ENCODE measurements at regions not wholly inside any gene's neighbourhood (a gene's known extent, or its start where the extent isn't known, plus 50 kb on each side); places are given as distances from the start of the nearest gene placed in this dataset.

DNA sequence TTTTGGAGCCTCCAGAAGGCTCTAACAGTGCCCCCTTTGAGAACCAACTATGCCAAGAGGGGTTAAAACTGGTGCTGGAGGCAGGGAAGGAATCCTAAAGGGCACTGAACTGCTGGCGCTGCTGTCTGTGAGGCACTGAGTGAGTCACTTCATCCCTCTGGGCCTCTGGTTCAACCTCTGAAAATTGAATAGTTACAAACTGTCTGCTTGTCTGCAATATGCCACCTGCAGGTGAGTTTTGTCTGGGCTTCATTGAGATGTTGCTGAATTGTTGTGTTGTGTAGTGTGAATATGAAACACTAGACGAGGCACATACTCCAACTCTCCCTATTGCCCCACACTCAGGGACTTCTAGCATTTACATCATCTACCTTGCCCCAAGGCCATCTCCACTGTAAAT lies 68.0 kb downstream of the GRIN2B start:
- no peak for FAIRE-seq
- WGBS (ENCODE audit: missing lambda C conversion rate): 20% methylated on average over 2 of the region's 2 CpGs
- POLR2A ChIA-PET: no interaction called here
- peak; percentile 75 to 78 for ATAC-seq
- CTCF ChIA-PET: interaction anchor here (0.9 to 1.5 kb wide), 4 partner anchors 24 to 658 kb away, joined by 3 to 4 read pairs (median 4); no protein-coding TSS in a partner anchor
- TF ChIP-seq, protein P1, sequence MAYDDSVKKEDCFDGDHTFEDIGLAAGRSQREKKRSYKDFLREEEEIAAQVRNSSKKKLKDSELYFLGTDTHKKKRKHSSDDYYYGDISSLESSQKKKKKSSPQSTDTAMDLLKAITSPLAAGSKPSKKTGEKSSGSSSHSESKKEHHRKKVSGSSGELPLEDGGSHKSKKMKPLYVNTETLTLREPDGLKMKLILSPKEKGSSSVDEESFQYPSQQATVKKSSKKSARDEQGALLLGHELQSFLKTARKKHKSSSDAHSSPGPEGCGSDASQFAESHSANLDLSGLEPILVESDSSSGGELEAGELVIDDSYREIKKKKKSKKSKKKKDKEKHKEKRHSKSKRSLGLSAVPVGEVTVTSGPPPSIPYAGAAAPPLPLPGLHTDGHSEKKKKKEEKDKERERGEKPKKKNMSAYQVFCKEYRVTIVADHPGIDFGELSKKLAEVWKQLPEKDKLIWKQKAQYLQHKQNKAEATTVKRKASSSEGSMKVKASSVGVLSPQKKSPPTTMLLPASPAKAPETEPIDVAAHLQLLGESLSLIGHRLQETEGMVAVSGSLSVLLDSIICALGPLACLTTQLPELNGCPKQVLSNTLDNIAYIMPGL (CRISPR knock-in tag; IDR thresholded peaks at IDR 0.05; ENCODE audit: borderline replicate concordance): no peak
- TF ChIP-seq FOSL2 (IDR thresholded peaks at IDR 0.05) (no peak), FOSL2 (CRISPR knock-in tag; IDR thresholded peaks at IDR 0.05) (peak; percentile 16; the same call in 1 of the 2 replicates), RAD21 (conservative IDR thresholded peaks at IDR 0.05 in 1 of 2, IDR thresholded peaks at IDR 0.05 in 1 of 2) (peak; percentile 25 to 30; a peak in 1 of 5 replicates), EHMT2 (IDR thresholded peaks at IDR 0.05; ENCODE audit: low read depth) (no peak), SMC3 (IDR thresholded peaks at IDR 0.05) (peak; percentile 29; the same call in 2 of the 3 replicates), HDAC2 (IDR thresholded peaks at IDR 0.05) (no peak)
- TF ChIP-seq, protein P2, sequence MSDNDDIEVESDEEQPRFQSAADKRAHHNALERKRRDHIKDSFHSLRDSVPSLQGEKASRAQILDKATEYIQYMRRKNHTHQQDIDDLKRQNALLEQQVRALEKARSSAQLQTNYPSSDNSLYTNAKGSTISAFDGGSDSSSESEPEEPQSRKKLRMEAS (IDR thresholded peaks at IDR 0.05): no peak
- TF ChIP-seq, protein P3, sequence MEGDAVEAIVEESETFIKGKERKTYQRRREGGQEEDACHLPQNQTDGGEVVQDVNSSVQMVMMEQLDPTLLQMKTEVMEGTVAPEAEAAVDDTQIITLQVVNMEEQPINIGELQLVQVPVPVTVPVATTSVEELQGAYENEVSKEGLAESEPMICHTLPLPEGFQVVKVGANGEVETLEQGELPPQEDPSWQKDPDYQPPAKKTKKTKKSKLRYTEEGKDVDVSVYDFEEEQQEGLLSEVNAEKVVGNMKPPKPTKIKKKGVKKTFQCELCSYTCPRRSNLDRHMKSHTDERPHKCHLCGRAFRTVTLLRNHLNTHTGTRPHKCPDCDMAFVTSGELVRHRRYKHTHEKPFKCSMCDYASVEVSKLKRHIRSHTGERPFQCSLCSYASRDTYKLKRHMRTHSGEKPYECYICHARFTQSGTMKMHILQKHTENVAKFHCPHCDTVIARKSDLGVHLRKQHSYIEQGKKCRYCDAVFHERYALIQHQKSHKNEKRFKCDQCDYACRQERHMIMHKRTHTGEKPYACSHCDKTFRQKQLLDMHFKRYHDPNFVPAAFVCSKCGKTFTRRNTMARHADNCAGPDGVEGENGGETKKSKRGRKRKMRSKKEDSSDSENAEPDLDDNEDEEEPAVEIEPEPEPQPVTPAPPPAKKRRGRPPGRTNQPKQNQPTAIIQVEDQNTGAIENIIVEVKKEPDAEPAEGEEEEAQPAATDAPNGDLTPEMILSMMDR (IDR thresholded peaks at IDR 0.05): peak; percentile 32; the same call in 2 of the 3 replicates
- H3K4me1 ChIP-seq: peaks cover 21% of the 10 kb centered on the region; the same call in 2 of the 3 replicates
- no peaks in the 10 kb centered on the region for H3K9me3 ChIP-seq
- peak overlapping the region; percentile 25; the same call in 2 of the 3 replicates for H3K4me2 ChIP-seq
- H3K4me3 ChIP-seq: no peak overlapping the region
- peak overlapping the region in 1 of 2 experiments; percentile 52; a peak in 4 of 6 replicates for H3K27ac ChIP-seq
- DNase-seq (ENCODE audit: low read depth in 1 of 2, low spot score in 1 of 2): peak in 1 of 2 experiments; percentile 50

DNA sequence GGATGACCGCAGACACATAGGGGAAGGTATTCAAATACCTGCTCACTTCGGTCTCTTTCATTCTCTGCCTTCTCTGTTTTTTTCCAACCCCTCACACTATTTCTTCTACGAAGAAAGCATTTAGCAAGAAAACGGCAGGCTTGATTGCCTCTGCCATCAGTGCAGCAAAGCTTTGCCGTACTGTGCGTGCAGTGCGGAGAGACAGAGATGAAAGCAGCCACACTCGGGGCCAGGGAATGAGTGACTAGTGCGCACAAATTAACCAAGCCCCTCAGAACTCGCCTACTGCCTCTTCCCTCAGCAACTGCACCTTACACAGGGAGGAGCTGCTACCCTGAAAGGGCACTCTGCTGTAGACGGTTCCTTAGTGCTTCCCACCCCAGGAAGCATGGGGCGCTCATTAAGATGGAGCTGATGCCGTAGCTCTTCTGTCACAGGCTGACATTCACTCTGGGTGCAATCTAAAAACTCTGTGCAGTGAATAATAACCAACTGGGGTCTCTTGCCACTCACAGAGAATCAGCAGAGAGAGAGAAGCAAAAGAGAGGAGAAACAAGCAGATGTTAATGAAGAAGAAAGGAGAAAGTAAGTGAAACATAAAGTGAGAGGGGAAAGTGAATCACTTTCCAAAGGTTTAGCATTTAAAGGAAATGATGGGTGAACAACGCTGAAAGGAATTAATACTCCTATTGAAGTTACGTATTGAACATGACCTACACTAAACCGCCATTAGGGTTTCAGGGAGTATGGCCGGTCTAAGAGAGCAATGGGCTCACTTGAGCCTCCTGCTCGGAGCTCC lies 69.4 kb downstream of the GRIN2B start:
- Histone ChIP-seq H3K27ac (no peak overlapping the region; a peak in 1 of 6 replicates), H3K9me3 (no peaks in the 10 kb centered on the region), H3K4me2 (no peak overlapping the region), H3K4me1 (peaks cover 21% of the 10 kb centered on the region; the same call in 2 of the 3 replicates), H3K4me3 (no peak overlapping the region)
- FAIRE-seq: no peak
- 87% methylated on average over 18 of the region's 18 CpGs for WGBS (ENCODE audit: missing lambda C conversion rate)
- no peak for DNase-seq (ENCODE audit: low read depth in 1 of 2, low spot score in 1 of 2)
- ChIA-PET POLR2A (no interaction called here), CTCF (interaction anchor here (0.8 to 1.5 kb wide), 2 partner anchors 23 to 52 kb away, joined by 3 read pairs; no protein-coding TSS in a partner anchor)
- ATAC-seq: no peak
- TF ChIP-seq, protein P4, sequence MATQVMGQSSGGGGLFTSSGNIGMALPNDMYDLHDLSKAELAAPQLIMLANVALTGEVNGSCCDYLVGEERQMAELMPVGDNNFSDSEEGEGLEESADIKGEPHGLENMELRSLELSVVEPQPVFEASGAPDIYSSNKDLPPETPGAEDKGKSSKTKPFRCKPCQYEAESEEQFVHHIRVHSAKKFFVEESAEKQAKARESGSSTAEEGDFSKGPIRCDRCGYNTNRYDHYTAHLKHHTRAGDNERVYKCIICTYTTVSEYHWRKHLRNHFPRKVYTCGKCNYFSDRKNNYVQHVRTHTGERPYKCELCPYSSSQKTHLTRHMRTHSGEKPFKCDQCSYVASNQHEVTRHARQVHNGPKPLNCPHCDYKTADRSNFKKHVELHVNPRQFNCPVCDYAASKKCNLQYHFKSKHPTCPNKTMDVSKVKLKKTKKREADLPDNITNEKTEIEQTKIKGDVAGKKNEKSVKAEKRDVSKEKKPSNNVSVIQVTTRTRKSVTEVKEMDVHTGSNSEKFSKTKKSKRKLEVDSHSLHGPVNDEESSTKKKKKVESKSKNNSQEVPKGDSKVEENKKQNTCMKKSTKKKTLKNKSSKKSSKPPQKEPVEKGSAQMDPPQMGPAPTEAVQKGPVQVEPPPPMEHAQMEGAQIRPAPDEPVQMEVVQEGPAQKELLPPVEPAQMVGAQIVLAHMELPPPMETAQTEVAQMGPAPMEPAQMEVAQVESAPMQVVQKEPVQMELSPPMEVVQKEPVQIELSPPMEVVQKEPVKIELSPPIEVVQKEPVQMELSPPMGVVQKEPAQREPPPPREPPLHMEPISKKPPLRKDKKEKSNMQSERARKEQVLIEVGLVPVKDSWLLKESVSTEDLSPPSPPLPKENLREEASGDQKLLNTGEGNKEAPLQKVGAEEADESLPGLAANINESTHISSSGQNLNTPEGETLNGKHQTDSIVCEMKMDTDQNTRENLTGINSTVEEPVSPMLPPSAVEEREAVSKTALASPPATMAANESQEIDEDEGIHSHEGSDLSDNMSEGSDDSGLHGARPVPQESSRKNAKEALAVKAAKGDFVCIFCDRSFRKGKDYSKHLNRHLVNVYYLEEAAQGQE (IDR thresholded peaks at IDR 0.05): no peak
- TF ChIP-seq, protein P5, sequence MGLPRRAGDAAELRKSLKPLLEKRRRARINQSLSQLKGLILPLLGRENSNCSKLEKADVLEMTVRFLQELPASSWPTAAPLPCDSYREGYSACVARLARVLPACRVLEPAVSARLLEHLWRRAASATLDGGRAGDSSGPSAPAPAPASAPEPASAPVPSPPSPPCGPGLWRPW (IDR thresholded peaks at IDR 0.05): no peak
- no peak for TF ChIP-seq CHD2 (IDR thresholded peaks at IDR 0.05; ENCODE audit: low read length, partially characterized antibody)
- no peak for TF ChIP-seq MAFK (IDR thresholded peaks at IDR 0.05; ENCODE audit: partially characterized antibody)
- TF ChIP-seq, protein P2 (IDR thresholded peaks at IDR 0.05): no peak
- TF ChIP-seq ZFP36 (IDR thresholded peaks at IDR 0.05; ENCODE audit: borderline replicate concordance, partially characterized antibody): no peak
- no peak for TF ChIP-seq ZC3H11A (IDR thresholded peaks at IDR 0.05)
- no peak for TF ChIP-seq RARB (CRISPR knock-in tag; IDR thresholded peaks at IDR 0.05)
- no peak for TF ChIP-seq KDM1A (IDR thresholded peaks at IDR 0.05; ENCODE audit: low read depth)
- TF ChIP-seq CBX2 (IDR thresholded peaks at IDR 0.05; ENCODE audit: borderline replicate concordance, low read depth): no peak
- TF ChIP-seq CHD4 (IDR thresholded peaks at IDR 0.05; ENCODE audit: borderline replicate concordance): no peak
- TF ChIP-seq NR3C1 (IDR thresholded peaks at IDR 0.05): no peak
- TF ChIP-seq RAD21 (conservative IDR thresholded peaks at IDR 0.05 in 1 of 2, IDR thresholded peaks at IDR 0.05 in 1 of 2): no peak
- no peak for TF ChIP-seq TP53 (CRISPR knock-in tag; IDR thresholded peaks at IDR 0.05)
- TF ChIP-seq BHLHE40 (IDR thresholded peaks at IDR 0.05; ENCODE audit: low read depth, low read length): no peak
- no peak for TF ChIP-seq FOXS1 (CRISPR knock-in tag; IDR thresholded peaks at IDR 0.05)

Measured in A549 (cell line).